Ammon's horn (tissue), 1 donor: ENCODE measurements at regions not wholly inside any gene's neighbourhood (a gene's known extent, or its start where the extent isn't known, plus 50 kb on each side); places are given as distances from the start of the nearest gene placed in this dataset.

ENCODE experiments used
- DNase-seq: peaks from one replicate; pipeline ENCODE4 v3.0.0-alpha.2; 2016; ENCODE audit warnings: low spot score

- no peak for DNase-seq
Observed at GRCh38 chr1:214208460-214208859, 72.5 kb upstream of the SMYD2 start.

- no peak for DNase-seq
Observed at GRCh38 chr1:214209260-214209808, 71.6 kb upstream of the SMYD2 start.

- no peak for DNase-seq
Observed at GRCh38 chr1:214213136-214213535, 67.8 kb upstream of the SMYD2 start.

GRCh38 chr1:214214851-214215250, 66.1 kb upstream of the SMYD2 start:
- no peak for DNase-seq

GRCh38 chr1:214215583-214215982, 65.4 kb upstream of the SMYD2 start:
- no peak for DNase-seq

GRCh38 chr1:214216021-214216420, 64.9 kb upstream of the SMYD2 start:
- DNase-seq = no peak

GRCh38 chr1:214216779-214217178, 64.2 kb upstream of the SMYD2 start:
- no peak for DNase-seq

GRCh38 chr1:214219902-214220301, 61.1 kb upstream of the SMYD2 start:
- DNase-seq = no peak

- no peak for DNase-seq
Observed at GRCh38 chr1:214220891-214221290, 60.1 kb upstream of the SMYD2 start.

- peak; percentile 24 for DNase-seq
Observed at GRCh38 chr1:214224611-214225354, 56.2 kb upstream of the SMYD2 start.

- peak; percentile 75 for DNase-seq
Observed at GRCh38 chr1:214228976-214229375, 52.0 kb upstream of the SMYD2 start.

GRCh38 chr1:214229736-214230135, 51.2 kb upstream of the SMYD2 start:
- no peak for DNase-seq
